PFSK-1 (cell line): ENCODE measurements at regions not wholly inside any gene's neighbourhood (a gene's known extent, or its start where the extent isn't known, plus 50 kb on each side); places are given as distances from the start of the nearest gene placed in this dataset.

Experiments used
- FOXP2 ChIP-seq: optimal IDR thresholded peaks from 2 replicates; pipeline ENCODE3; 2011; ENCODE audit warnings: borderline replicate concordance, control low read depth, inconsistent platforms; ENCODE audit not compliant: insufficient read depth; ENCODE audit errors: extremely low read length, extremely low read depth
- POLR2AphosphoS5 ChIP-seq: IDR thresholded peaks from 2 replicates; pipeline ENCODE4 v1.6.1; 2012; ENCODE audit warnings: low read depth, mild to moderate bottlenecking, control low read depth, low read length, moderate library complexity
- REST ChIP-seq, 2 experiments: IDR thresholded peaks; 2 replicates each; pipeline versions ENCODE4 v1.6.1 to v1.8.0; 2011 to 2012; ENCODE audit warnings: low read depth in 2 of 2, low read length in 2 of 2, control low read depth in 1 of 2, inconsistent platforms in 1 of 2, mild to moderate bottlenecking in 1 of 2, moderate library complexity in 1 of 2; ENCODE audit not compliant: insufficient read depth in 1 of 2
- SIN3A ChIP-seq: IDR thresholded peaks from 2 replicates; pipeline ENCODE4 v1.6.1; 2012; ENCODE audit warnings: mild to moderate bottlenecking, low read length, moderate library complexity, borderline replicate concordance; ENCODE audit not compliant: insufficient read depth
- TAF1 ChIP-seq: IDR thresholded peaks from 2 replicates; pipeline ENCODE4 v1.6.1; 2012; ENCODE audit warnings: low read length, control low read depth, borderline replicate concordance; ENCODE audit not compliant: insufficient read depth

- TF ChIP-seq SIN3A (no peak), TAF1 (no peak), REST (IDR thresholded peaks at IDR 0.05; ENCODE audit: insufficient read depth in 1 of 2, low read depth in 2 of 2, low read length in 2 of 2) (no peak), POLR2AphosphoS5 (no peak), FOXP2 (no peak)
Measured at GRCh38 chr18:5024741-5025140, 172.3 kb downstream of the AKAIN1 start.
